OCI-LY7 (cell line): ENCODE measurements at regions not wholly inside any gene's neighbourhood (a gene's known extent, or its start where the extent isn't known, plus 50 kb on each side); places are given as distances from the start of the nearest gene placed in this dataset.
A peak's percentile ranks its signal among the peaks of the same experiment; 100 is the strongest.

Experiments used
- BruUV-seq: library from RNA; stranded (reverse); fragments of 400-500 nt; replicated peaks from 2 replicates; lab custom pipeline; 2021; lab: Mats Ljungman, UMichigan
- CTCF ChIA-PET: fragments of 300-600 bp; sonication (Branson Sonifier 250); formaldehyde crosslinking; loops from one replicate; lab custom pipeline; 2022; ENCODE audit warnings: antibody characterized with exemption; ENCODE audit not compliant: unreplicated experiment; lab: Charles Lee
- POLR2A ChIA-PET: fragments of 300-600 bp; sonication (Branson Sonifier 250); formaldehyde crosslinking; loops from one replicate; lab custom pipeline; 2022; ENCODE audit warnings: antibody characterized with exemption; lab: Charles Lee
- DNase-seq: peaks from one replicate; pipeline ENCODE4 v3.0.0-alpha.2; 2015; ENCODE audit warnings: low spot score
- H2AFZ ChIP-seq: fragments of 200-600 bp; sonication (generic), shearing (Covaris generic); 2 replicates; pipeline ENCODE4 v1.6.1; 2014; ENCODE audit warnings: mild to moderate bottlenecking, antibody characterized with exemption, low read length, moderate library complexity
- H3K27ac ChIP-seq: fragments of 200-600 bp; sonication (generic); 2 replicates; pipeline ENCODE4 v1.5.1; 2014; ENCODE audit warnings: mixed run types, low read depth, mild to moderate bottlenecking, moderate library complexity, low read length, inconsistent platforms; ENCODE audit not compliant: poor library complexity, severe bottlenecking
- H3K36me3 ChIP-seq: fragments of 200-600 bp; sonication (generic); 2 replicates; pipeline ENCODE4 v1.6.1; 2014; ENCODE audit warnings: mild to moderate bottlenecking, antibody characterized with exemption, low read length, moderate library complexity, mixed read lengths; ENCODE audit not compliant: insufficient read depth
- H3K4me1 ChIP-seq: fragments of 200-600 bp; sonication (generic); 2 replicates; pipeline ENCODE4 v1.5.1; 2014; ENCODE audit warnings: mild to moderate bottlenecking, low read length; ENCODE audit not compliant: insufficient read depth, poor library complexity, severe bottlenecking
- H3K4me2 ChIP-seq: fragments of 200-600 bp; sonication (generic); 2 replicates; pipeline ENCODE4 v1.6.1; 2014; ENCODE audit warnings: mild to moderate bottlenecking, low read length
- H3K4me3 ChIP-seq: fragments of 200-600 bp; sonication (generic); 2 replicates; pipeline ENCODE4 v1.5.1; 2014; ENCODE audit warnings: mild to moderate bottlenecking, low read depth, low read length; ENCODE audit not compliant: poor library complexity, severe bottlenecking
- H3K79me2 ChIP-seq: fragments of 200-600 bp; sonication (generic); 2 replicates; pipeline ENCODE4 v1.6.1; 2016; ENCODE audit warnings: low read depth, mild to moderate bottlenecking, low read length, moderate library complexity, mixed read lengths; ENCODE audit not compliant: insufficient read depth
- H3K9me2 ChIP-seq: fragments of 200-600 bp; sonication (generic); 2 replicates; pipeline ENCODE4 v1.6.1; 2016; ENCODE audit warnings: mild to moderate bottlenecking, low read length, mixed read lengths; ENCODE audit not compliant: insufficient read depth
- H3K9me3 ChIP-seq: fragments of 200-600 bp; sonication (generic); 2 replicates; pipeline ENCODE4 v1.6.1; 2014; ENCODE audit warnings: mild to moderate bottlenecking, mixed run types, low read length, mixed read lengths
- H4K20me1 ChIP-seq: fragments of 200-600 bp; sonication (generic); 2 replicates; pipeline ENCODE4 v1.6.1; 2014; ENCODE audit warnings: mild to moderate bottlenecking, antibody characterized with exemption, low read length, moderate library complexity, mixed read lengths; ENCODE audit not compliant: insufficient read depth
- CTCF ChIP-seq: fragments of 200-600 bp; sonication (generic); conservative IDR thresholded peaks from 2 replicates; pipeline ENCODE4 v1.5.1; 2014; ENCODE audit warnings: mild to moderate bottlenecking, antibody characterized with exemption, low read length, moderate library complexity, mixed read lengths
- EZH2phosphoT487 ChIP-seq: fragments of 200-600 bp; sonication (generic); IDR thresholded peaks from 2 replicates; pipeline ENCODE4 v1.6.1; 2018; ENCODE audit warnings: low read depth, borderline replicate concordance, mild to moderate bottlenecking, mixed run types, antibody characterized with exemption, low read length, moderate library complexity, mixed read lengths
- intact Hi-C: fragments of 100-400 bp; cut with micrococcal nuclease; formaldehyde crosslinking; loops from one replicate; pipeline ENCODE4 v1.10.0; 2022; ENCODE audit not compliant: unreplicated experiment

- H3K4me2 ChIP-seq = no peak overlapping the region
- intact Hi-C loops = no loop called here
- H3K36me3 ChIP-seq = no peaks in the 10 kb centered on the region
- H3K4me3 ChIP-seq = no peak overlapping the region
- H3K9me2 ChIP-seq = no peaks in the 10 kb centered on the region
- CTCF ChIA-PET = no interaction called here
- no TSS peak for BruUV-seq
- no peak for DNase-seq
- H3K4me1 ChIP-seq = no peaks in the 10 kb centered on the region
- H3K79me2 ChIP-seq = no peaks in the 10 kb centered on the region
- H3K9me3 ChIP-seq = peaks cover 10% of the 10 kb centered on the region; the same call in 1 of the 2 replicates
- TF ChIP-seq CTCF (no peak), EZH2phosphoT487 (no peak)
- H4K20me1 ChIP-seq = no peaks in the 10 kb centered on the region
- no peak overlapping the region for H2AFZ ChIP-seq
- H3K27ac ChIP-seq = no peak overlapping the region
- POLR2A ChIA-PET = no interaction called here
These were observed 1010.7 kb upstream of the AUTS2 start for GRCh38 chr7:68587599-68587998.

- no peak for TF ChIP-seq EZH2phosphoT487
- no peak for TF ChIP-seq CTCF
- intact Hi-C loops = no loop called here
- no peak overlapping the region for H2AFZ ChIP-seq
- no peak overlapping the region for H3K27ac ChIP-seq
- no peak overlapping the region for H3K4me2 ChIP-seq
- peaks cover 20% of the 10 kb centered on the region for H3K4me1 ChIP-seq
- CTCF ChIA-PET = no interaction called here
- DNase-seq = no peak
- no peaks in the 10 kb centered on the region for H3K9me2 ChIP-seq
- no peaks in the 10 kb centered on the region for H3K79me2 ChIP-seq
- H3K36me3 ChIP-seq = no peaks in the 10 kb centered on the region
- no TSS peak for BruUV-seq
- H4K20me1 ChIP-seq = no peaks in the 10 kb centered on the region
- POLR2A ChIA-PET = interaction anchor here (1.2 kb wide), 1 partner anchor 17 kb away, joined by 4 read pairs; no protein-coding TSS in a partner anchor
- H3K9me3 ChIP-seq = peaks cover 3% of the 10 kb centered on the region
- no peak overlapping the region for H3K4me3 ChIP-seq
These were observed 996.4 kb upstream of the AUTS2 start for GRCh38 chr7:68601826-68602225.

- Histone ChIP-seq H3K9me2 (no peaks in the 10 kb centered on the region), H3K27ac (peak overlapping the region; percentile 29), H4K20me1 (no peaks in the 10 kb centered on the region), H2AFZ (peak overlapping the region; percentile 56; the same call in 1 of the 2 replicates), H3K9me3 (peaks cover 23% of the 10 kb centered on the region), H3K4me1 (peaks cover 20% of the 10 kb centered on the region), H3K36me3 (no peaks in the 10 kb centered on the region; the same call in 1 of the 2 replicates), H3K79me2 (no peaks in the 10 kb centered on the region), H3K4me3 (peak overlapping the region; percentile 27), H3K4me2 (peak overlapping the region; percentile 64)
- BruUV-seq = no TSS peak
- ChIA-PET POLR2A (interaction anchor here (0.5 to 2.4 kb wide), 5 partner anchors 9 to 609 kb away, joined by 3 to 11 read pairs (median 4); no protein-coding TSS in a partner anchor), CTCF (interaction anchor here (1.1 kb wide), 1 partner anchor 10 kb away, joined by 3 read pairs; no protein-coding TSS in a partner anchor)
- intact Hi-C loops = no loop called here
- TF ChIP-seq CTCF = no peak
- no peak for TF ChIP-seq EZH2phosphoT487
- peak; percentile 69 for DNase-seq
These were observed 993.7 kb upstream of the AUTS2 start for GRCh38 chr7:68604541-68604940.
